WTC11 (cell line): ENCODE measurements at regions not wholly inside any gene's neighbourhood (a gene's known extent, or its start where the extent isn't known, plus 50 kb on each side); places are given as distances from the start of the nearest gene placed in this dataset.
A peak's percentile ranks its signal among the peaks of the same experiment; 100 is the strongest.

Experiments used
- ATAC-seq: fragments of 200-7000 bp; cut with Tn5 transposase; 2 replicates; pipeline ENCODE4 v1.10.0; 2021; ENCODE audit warnings: mild to moderate bottlenecking, moderate library complexity
- CTCF ChIA-PET: fragments of 300-600 bp; sonication (Branson Sonifier 250); formaldehyde crosslinking; loops from one replicate; lab custom pipeline; 2021; ENCODE audit warnings: antibody characterized with exemption; lab: Charles Lee
- POLR2A ChIA-PET: fragments of 350-600 bp; sonication (Branson Sonifier 250); formaldehyde crosslinking; loops from one replicate; lab custom pipeline; 2021; ENCODE audit warnings: antibody characterized with exemption; lab: Charles Lee
- DNase-seq: peaks from one replicate; pipeline ENCODE4 v3.0.0; 2021; ENCODE audit warnings: low spot score
- H3K27ac Mint-ChIP-seq: 2 replicates; pipeline ENCODE4 v1.8.0; 2021; ENCODE audit warnings: mixed read lengths
- H3K27me3 Mint-ChIP-seq: 2 replicates; pipeline ENCODE4 v1.8.0; 2021; ENCODE audit warnings: low read depth, mild to moderate bottlenecking, moderate library complexity, mixed read lengths
- H3K36me3 Mint-ChIP-seq: 2 replicates; pipeline ENCODE4 v1.8.0; 2021; ENCODE audit warnings: mixed read lengths
- H3K4me1 Mint-ChIP-seq: 2 replicates; pipeline ENCODE4 v1.8.0; 2022; ENCODE audit warnings: mixed read lengths
- H3K4me3 Mint-ChIP-seq: 2 replicates; pipeline ENCODE4 v1.8.0; 2021; ENCODE audit warnings: mild to moderate bottlenecking, moderate library complexity, mixed read lengths
- H3K9me3 Mint-ChIP-seq: 2 replicates; pipeline ENCODE4 v1.8.0; 2021; ENCODE audit warnings: mixed read lengths
- HMGXB4 ChIP-seq: sonication (generic); formaldehyde crosslinking; IDR thresholded peaks from 2 replicates; pipeline ENCODE4 v1.8.1; 2023; ENCODE audit warnings: mild to moderate bottlenecking, moderate library complexity, missing genetic modification reagents
- PREB ChIP-seq: sonication (generic); formaldehyde crosslinking; IDR thresholded peaks from 2 replicates; pipeline ENCODE4 v1.8.1; 2022; ENCODE audit warnings: mild to moderate bottlenecking, missing genetic modification reagents, moderate library complexity, borderline replicate concordance
- TEAD4 ChIP-seq: sonication (generic); formaldehyde crosslinking; IDR thresholded peaks from 2 replicates; pipeline ENCODE4 v1.8.0; 2022; ENCODE audit warnings: mild to moderate bottlenecking, missing genetic modification reagents
- ZNF232 ChIP-seq: sonication (generic); formaldehyde crosslinking; IDR thresholded peaks from 2 replicates; pipeline ENCODE4 v1.8.0; 2022; ENCODE audit warnings: mild to moderate bottlenecking, missing genetic modification reagents
- TF ChIP-seq, protein P1 (sequence below): sonication (generic); formaldehyde crosslinking; IDR thresholded peaks from 2 replicates; pipeline ENCODE4 v1.8.0; 2023; ENCODE audit warnings: missing genetic modification reagents, mild to moderate bottlenecking, borderline replicate concordance
- TF ChIP-seq, protein P2 (sequence below): fragments of 250-450 bp; sonication (Bioruptor Pico); IDR thresholded peaks from 2 replicates; pipeline ENCODE4 v1.9.0; 2021; ENCODE audit warnings: mild to moderate bottlenecking

DNA sequence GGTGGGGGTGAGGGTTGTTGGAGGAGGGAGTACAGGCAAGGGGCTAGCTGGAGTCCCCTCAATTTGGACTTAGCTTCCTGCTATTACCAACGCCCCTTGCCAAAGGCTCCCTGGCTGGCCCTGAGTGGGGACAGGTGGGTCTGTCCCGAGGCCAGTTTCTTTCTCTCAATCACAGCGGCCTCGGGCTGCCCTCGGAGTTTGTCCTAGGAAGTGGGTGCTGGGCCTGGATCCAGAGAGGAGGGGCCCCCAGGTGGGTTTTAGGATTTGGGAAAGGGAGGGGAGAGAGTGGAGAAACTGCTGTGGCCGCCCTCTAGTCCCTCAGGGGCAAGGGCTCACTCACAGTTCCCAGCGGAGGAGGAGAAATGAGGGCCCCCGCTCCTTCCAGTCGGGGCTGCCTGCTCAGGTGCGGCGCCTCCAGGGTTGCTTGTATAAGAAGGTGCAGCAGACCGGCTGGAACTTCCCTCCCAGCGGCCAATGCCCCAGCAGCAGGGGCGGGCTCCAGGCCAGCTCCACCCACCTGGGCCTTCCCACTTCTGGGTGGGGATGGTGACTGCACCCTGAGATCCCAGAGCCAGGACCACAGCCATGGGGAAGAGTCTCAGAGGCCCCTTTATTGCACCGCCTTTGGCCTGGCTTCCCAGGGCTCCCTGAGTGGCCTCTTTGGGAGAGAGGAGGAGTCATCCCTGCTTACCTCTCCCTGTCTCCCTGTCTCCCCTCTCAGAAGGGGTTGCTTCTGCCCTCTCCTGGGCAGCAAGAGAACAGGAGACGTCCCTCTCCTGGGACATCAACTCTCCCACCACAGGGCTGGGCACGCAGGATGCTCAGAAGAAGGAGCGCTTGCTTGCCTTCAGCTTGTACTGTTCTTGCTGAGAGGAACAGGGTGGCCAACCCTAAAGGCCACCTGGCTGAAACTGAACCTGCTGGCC, 112.0 kb upstream of the SMURF2 start (continued):
- TF ChIP-seq, protein P1, sequence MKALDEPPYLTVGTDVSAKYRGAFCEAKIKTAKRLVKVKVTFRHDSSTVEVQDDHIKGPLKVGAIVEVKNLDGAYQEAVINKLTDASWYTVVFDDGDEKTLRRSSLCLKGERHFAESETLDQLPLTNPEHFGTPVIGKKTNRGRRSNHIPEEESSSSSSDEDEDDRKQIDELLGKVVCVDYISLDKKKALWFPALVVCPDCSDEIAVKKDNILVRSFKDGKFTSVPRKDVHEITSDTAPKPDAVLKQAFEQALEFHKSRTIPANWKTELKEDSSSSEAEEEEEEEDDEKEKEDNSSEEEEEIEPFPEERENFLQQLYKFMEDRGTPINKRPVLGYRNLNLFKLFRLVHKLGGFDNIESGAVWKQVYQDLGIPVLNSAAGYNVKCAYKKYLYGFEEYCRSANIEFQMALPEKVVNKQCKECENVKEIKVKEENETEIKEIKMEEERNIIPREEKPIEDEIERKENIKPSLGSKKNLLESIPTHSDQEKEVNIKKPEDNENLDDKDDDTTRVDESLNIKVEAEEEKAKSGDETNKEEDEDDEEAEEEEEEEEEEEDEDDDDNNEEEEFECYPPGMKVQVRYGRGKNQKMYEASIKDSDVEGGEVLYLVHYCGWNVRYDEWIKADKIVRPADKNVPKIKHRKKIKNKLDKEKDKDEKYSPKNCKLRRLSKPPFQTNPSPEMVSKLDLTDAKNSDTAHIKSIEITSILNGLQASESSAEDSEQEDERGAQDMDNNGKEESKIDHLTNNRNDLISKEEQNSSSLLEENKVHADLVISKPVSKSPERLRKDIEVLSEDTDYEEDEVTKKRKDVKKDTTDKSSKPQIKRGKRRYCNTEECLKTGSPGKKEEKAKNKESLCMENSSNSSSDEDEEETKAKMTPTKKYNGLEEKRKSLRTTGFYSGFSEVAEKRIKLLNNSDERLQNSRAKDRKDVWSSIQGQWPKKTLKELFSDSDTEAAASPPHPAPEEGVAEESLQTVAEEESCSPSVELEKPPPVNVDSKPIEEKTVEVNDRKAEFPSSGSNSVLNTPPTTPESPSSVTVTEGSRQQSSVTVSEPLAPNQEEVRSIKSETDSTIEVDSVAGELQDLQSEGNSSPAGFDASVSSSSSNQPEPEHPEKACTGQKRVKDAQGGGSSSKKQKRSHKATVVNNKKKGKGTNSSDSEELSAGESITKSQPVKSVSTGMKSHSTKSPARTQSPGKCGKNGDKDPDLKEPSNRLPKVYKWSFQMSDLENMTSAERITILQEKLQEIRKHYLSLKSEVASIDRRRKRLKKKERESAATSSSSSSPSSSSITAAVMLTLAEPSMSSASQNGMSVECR (CRISPR knock-in tag), result no peak

DNA sequence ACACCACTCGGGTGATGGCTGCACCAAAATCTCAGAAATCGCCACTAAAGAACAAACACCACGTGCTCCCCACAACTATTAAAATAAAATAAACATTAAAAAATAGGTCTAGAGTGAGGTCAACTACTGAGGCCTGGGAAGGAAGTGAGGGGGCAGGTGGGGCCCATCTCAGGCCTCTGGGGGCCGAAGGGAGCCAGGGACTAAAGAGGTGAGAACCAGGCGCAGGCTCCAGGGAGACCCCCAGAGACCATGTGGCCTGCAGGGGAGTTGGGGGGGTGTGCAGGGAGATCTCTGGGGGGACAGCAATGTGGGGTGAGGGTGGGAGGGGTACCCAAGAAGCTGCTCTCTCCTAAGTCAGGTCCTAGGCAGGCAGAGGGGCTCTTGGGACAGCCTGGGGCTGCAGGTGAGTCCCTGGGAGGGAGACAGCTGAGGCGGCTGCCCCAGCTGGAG, 111.3 kb upstream of the SMURF2 start:
- Mint-ChIP-seq H3K27me3 (peaks cover 42% of the 10 kb centered on the region), H3K4me3 (peak overlapping the region; percentile 77), H3K27ac (no peak overlapping the region)
- TF ChIP-seq HMGXB4, result no peak
- no peak for TF ChIP-seq ZNF232
- TF ChIP-seq, all 79 proteins: peak for 0
- ChIA-PET CTCF (interaction anchor here (0.6 to 2.0 kb wide), 11 partner anchors 8 to 354 kb away, joined by 3 to 15 read pairs (median 5); partner anchors contain the start of gene LRRC37A3), POLR2A (interaction anchor here (1.0 kb wide), 1 partner anchor 327 kb away, joined by 3 read pairs; no protein-coding TSS in a partner anchor)
- peaks cover 4% of the 10 kb centered on the region; the same call in 1 of the 2 replicates for H3K36me3 Mint-ChIP-seq
- no peak for ATAC-seq
- peaks cover 15% of the 10 kb centered on the region for H3K4me1 Mint-ChIP-seq
- peaks cover 4% of the 10 kb centered on the region for H3K9me3 Mint-ChIP-seq
- DNase-seq, result no peak

GRCh38 chr17:64772845-64773299, 110.8 kb upstream of the SMURF2 start:
- ChIA-PET CTCF (interaction anchor here (1.2 to 1.5 kb wide), 2 partner anchors 11 to 146 kb away, joined by 5 to 7 read pairs; partner anchors contain the start of gene LRRC37A3), POLR2A (no interaction called here)
- Mint-ChIP-seq H3K9me3 (peaks cover 4% of the 10 kb centered on the region), H3K27ac (no peak overlapping the region), H3K4me1 (peaks cover 14% of the 10 kb centered on the region), H3K27me3 (peaks cover 37% of the 10 kb centered on the region), H3K4me3 (peak overlapping the region; percentile 48), H3K36me3 (peaks cover 4% of the 10 kb centered on the region; the same call in 1 of the 2 replicates)
- TF ChIP-seq HMGXB4 (no peak), PREB (CRISPR knock-in tag) (no peak), TEAD4 (CRISPR knock-in tag) (no peak)
- TF ChIP-seq, protein P2, sequence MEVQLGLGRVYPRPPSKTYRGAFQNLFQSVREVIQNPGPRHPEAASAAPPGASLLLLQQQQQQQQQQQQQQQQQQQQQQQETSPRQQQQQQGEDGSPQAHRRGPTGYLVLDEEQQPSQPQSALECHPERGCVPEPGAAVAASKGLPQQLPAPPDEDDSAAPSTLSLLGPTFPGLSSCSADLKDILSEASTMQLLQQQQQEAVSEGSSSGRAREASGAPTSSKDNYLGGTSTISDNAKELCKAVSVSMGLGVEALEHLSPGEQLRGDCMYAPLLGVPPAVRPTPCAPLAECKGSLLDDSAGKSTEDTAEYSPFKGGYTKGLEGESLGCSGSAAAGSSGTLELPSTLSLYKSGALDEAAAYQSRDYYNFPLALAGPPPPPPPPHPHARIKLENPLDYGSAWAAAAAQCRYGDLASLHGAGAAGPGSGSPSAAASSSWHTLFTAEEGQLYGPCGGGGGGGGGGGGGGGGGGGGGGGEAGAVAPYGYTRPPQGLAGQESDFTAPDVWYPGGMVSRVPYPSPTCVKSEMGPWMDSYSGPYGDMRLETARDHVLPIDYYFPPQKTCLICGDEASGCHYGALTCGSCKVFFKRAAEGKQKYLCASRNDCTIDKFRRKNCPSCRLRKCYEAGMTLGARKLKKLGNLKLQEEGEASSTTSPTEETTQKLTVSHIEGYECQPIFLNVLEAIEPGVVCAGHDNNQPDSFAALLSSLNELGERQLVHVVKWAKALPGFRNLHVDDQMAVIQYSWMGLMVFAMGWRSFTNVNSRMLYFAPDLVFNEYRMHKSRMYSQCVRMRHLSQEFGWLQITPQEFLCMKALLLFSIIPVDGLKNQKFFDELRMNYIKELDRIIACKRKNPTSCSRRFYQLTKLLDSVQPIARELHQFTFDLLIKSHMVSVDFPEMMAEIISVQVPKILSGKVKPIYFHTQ (CRISPR knock-in tag), result no peak
- DNase-seq, result no peak
- no peak for ATAC-seq
